GM21786 (cell line): ENCODE measurements at regions not wholly inside any gene's neighbourhood (a gene's known extent, or its start where the extent isn't known, plus 50 kb on each side); places are given as distances from the start of the nearest gene placed in this dataset.

Source experiments
- ATAC-seq: cut with Tn5 transposase; IDR thresholded peaks from one replicate; pipeline ENCODE4 v1.9.1; 2021; ENCODE audit not compliant: unreplicated experiment

GRCh38 chr16:82360024-82360783 lies 190.2 kb upstream of the MPHOSPH6 start:
- no peak for ATAC-seq

GRCh38 chr16:82358606-82359221 lies 188.7 kb upstream of the MPHOSPH6 start:
- ATAC-seq, result no peak

GRCh38 chr16:82358161-82358560 lies 188.1 kb upstream of the MPHOSPH6 start:
- no peak for ATAC-seq

- ATAC-seq, result no peak
Observed at GRCh38 chr16:82357237-82357636, 187.2 kb upstream of the MPHOSPH6 start.

- no peak for ATAC-seq
Observed at GRCh38 chr16:82350560-82350959, 180.5 kb upstream of the MPHOSPH6 start.

- no peak for ATAC-seq
Observed at GRCh38 chr16:82345318-82345717, 175.3 kb upstream of the MPHOSPH6 start.

GRCh38 chr16:82344157-82344556 lies 174.1 kb upstream of the MPHOSPH6 start:
- ATAC-seq, result no peak

GRCh38 chr16:82341146-82341669 lies 171.2 kb upstream of the MPHOSPH6 start:
- ATAC-seq, result no peak

GRCh38 chr16:82340531-82340930 lies 170.5 kb upstream of the MPHOSPH6 start:
- ATAC-seq, result no peak

GRCh38 chr16:82337355-82337754 lies 167.3 kb upstream of the MPHOSPH6 start:
- no peak for ATAC-seq

GRCh38 chr16:82331974-82332750 lies 162.1 kb upstream of the MPHOSPH6 start:
- ATAC-seq, result no peak

- ATAC-seq, result no peak
Observed at GRCh38 chr16:82331397-82331796, 161.4 kb upstream of the MPHOSPH6 start.

- no peak for ATAC-seq
Observed at GRCh38 chr16:82329504-82330192, 159.6 kb upstream of the MPHOSPH6 start.

GRCh38 chr16:82328881-82329469 lies 159.0 kb upstream of the MPHOSPH6 start:
- ATAC-seq, result no peak

- ATAC-seq, result no peak
Observed at GRCh38 chr16:82323171-82323570, 153.1 kb upstream of the MPHOSPH6 start.

GRCh38 chr16:82322177-82322576 lies 152.2 kb upstream of the MPHOSPH6 start:
- ATAC-seq, result no peak

GRCh38 chr16:82319038-82319437 lies 149.0 kb upstream of the MPHOSPH6 start:
- ATAC-seq, result no peak

- ATAC-seq, result no peak
Observed at GRCh38 chr16:82317411-82318167, 147.6 kb upstream of the MPHOSPH6 start.

- no peak for ATAC-seq
Observed at GRCh38 chr16:82313754-82314153, 143.7 kb upstream of the MPHOSPH6 start.

GRCh38 chr16:82311528-82311927 lies 141.5 kb upstream of the MPHOSPH6 start:
- ATAC-seq, result no peak
